ENCODE measurements at regions not wholly inside any gene's neighbourhood (a gene's known extent, or its start where the extent isn't known, plus 50 kb on each side); places are given as distances from the start of the nearest gene placed in this dataset.
A peak's percentile ranks its signal among the peaks of the same experiment; 100 is the strongest.
"Not testable (repeated sequence)": the region's sequence is repeated elsewhere in the genome, so short reads cannot be mapped to it uniquely, and the experiment has no call there.

GRCh38 chr17:51389875-51390274 is 129.5 kb downstream of the UTP18 start:
- no peak for DNase-seq

GRCh38 chr17:51391982-51392654 is 131.8 kb downstream of the UTP18 start:
- DNase-seq, result no peak

GRCh38 chr17:51395621-51396020 is 135.3 kb downstream of the UTP18 start:
- no peak for DNase-seq

GRCh38 chr17:51397361-51398127 is 137.2 kb downstream of the UTP18 start:
- DNase-seq, result no peak

GRCh38 chr17:51398128-51398525 is 137.8 kb downstream of the UTP18 start:
- DNase-seq, result no peak

- DNase-seq, result no peak
Observed at GRCh38 chr17:51398687-51399086, 138.3 kb downstream of the UTP18 start.

- no peak for DNase-seq
Observed at GRCh38 chr17:51401279-51401678, 140.9 kb downstream of the UTP18 start.

GRCh38 chr17:51402899-51403298 is 142.6 kb downstream of the UTP18 start:
- DNase-seq, result no peak

GRCh38 chr17:51407576-51407975 is 147.2 kb downstream of the UTP18 start:
- DNase-seq, result no peak

GRCh38 chr17:51419476-51419875 is 159.1 kb downstream of the UTP18 start:
- DNase-seq, result no peak

- DNase-seq, result no peak
Observed at GRCh38 chr17:51421525-51421924, 161.2 kb downstream of the UTP18 start.

- DNase-seq, result no peak
Observed at GRCh38 chr17:51422634-51423033, 162.3 kb downstream of the UTP18 start.

- no peak for DNase-seq
Observed at GRCh38 chr17:51423421-51424160, 163.2 kb downstream of the UTP18 start.

- DNase-seq, result no peak
Observed at GRCh38 chr17:51425773-51426172, 165.4 kb downstream of the UTP18 start.

GRCh38 chr17:51427323-51427811 is 167.0 kb downstream of the UTP18 start:
- DNase-seq, result no peak

- peak; percentile 60 to 68 for DNase-seq
Observed at GRCh38 chr17:51427856-51428255, 167.5 kb downstream of the UTP18 start.

- no peak for DNase-seq
Observed at GRCh38 chr17:51428668-51429495, 168.5 kb downstream of the UTP18 start.

GRCh38 chr17:51429938-51430337 is 169.6 kb downstream of the UTP18 start:
- not testable (repeated sequence) for DNase-seq

GRCh38 chr17:51430591-51430990 is 170.2 kb downstream of the UTP18 start:
- no peak for DNase-seq

- no peak for DNase-seq
Observed at GRCh38 chr17:51434434-51435170, 174.3 kb downstream of the UTP18 start.

GRCh38 chr17:51435171-51435552 is 174.8 kb downstream of the UTP18 start:
- DNase-seq, result no peak

- DNase-seq, result peak; percentile 47 to 54
Observed at GRCh38 chr17:51435641-51436091, 175.3 kb downstream of the UTP18 start.
